H1 (cell line): ENCODE measurements at regions not wholly inside any gene's neighbourhood (a gene's known extent, or its start where the extent isn't known, plus 50 kb on each side); places are given as distances from the start of the nearest gene placed in this dataset.

Experiments used
- CTCF ChIA-PET: fragments of 300-600 bp; sonication (Branson Sonifier 250); formaldehyde crosslinking; loops from one replicate; lab custom pipeline; 2021; ENCODE audit not compliant: partially characterized antibody; lab: Charles Lee
- POLR2A ChIA-PET: fragments of 300-600 bp; sonication (Branson Sonifier 250); formaldehyde crosslinking; loops from one replicate; lab custom pipeline; 2021; ENCODE audit warnings: inconsistent platforms; ENCODE audit not compliant: partially characterized antibody; lab: Charles Lee
- DNase-seq, 2 experiments: peaks; one replicate each; pipeline versions ENCODE4 v3.0.0 to v3.0.0-alpha.2; 2010 to 2022; ENCODE audit warnings: low spot score in 2 of 2, low read depth in 1 of 2, mixed read lengths in 1 of 2
- FAIRE-seq: peaks from 2 replicates; lab custom pipeline; 2011; peaks lifted over from hg19 to GRCh38; lab: Jason Lieb, UNC
- H2AFZ ChIP-seq: 2 replicates; pipeline ENCODE4 v1.8.1; 2012; ENCODE audit warnings: low read length, inconsistent platforms
- H2AK5ac ChIP-seq: 2 replicates; pipeline ENCODE4 v1.6.1; 2013; ENCODE audit warnings: low read depth, low read length
- H2BK120ac ChIP-seq: replicated peaks from 2 replicates; pipeline ENCODE3; 2013; ENCODE audit warnings: low read depth, low read length, inconsistent platforms
- H2BK12ac ChIP-seq: 2 replicates; pipeline ENCODE4 v1.6.1; 2013; ENCODE audit warnings: low read depth, low read length
- H2BK15ac ChIP-seq: 2 replicates; pipeline ENCODE4 v1.6.1; 2013; ENCODE audit warnings: low read length
- H2BK20ac ChIP-seq: 2 replicates; pipeline ENCODE4 v1.6.1; 2013; ENCODE audit warnings: low read length
- H2BK5ac ChIP-seq: 2 replicates; pipeline ENCODE4 v1.6.1; 2013; ENCODE audit warnings: low read depth, low read length
- H3K14ac ChIP-seq: 2 replicates; pipeline ENCODE4 v1.6.1; 2013; ENCODE audit warnings: inconsistent platforms; ENCODE audit not compliant: insufficient read length
- H3K18ac ChIP-seq: 2 replicates; pipeline ENCODE4 v1.6.1; 2013; ENCODE audit warnings: low read length; ENCODE audit errors: extremely low read depth
- H3K23ac ChIP-seq: 2 replicates; pipeline ENCODE4 v1.6.1; 2013; ENCODE audit warnings: inconsistent platforms; ENCODE audit not compliant: insufficient read length
- H3K23me2 ChIP-seq: 2 replicates; pipeline ENCODE4 v1.6.1; 2013; ENCODE audit warnings: low read depth, low read length
- H3K27ac ChIP-seq: 2 replicates; pipeline ENCODE4 v1.6.1; 2011; ENCODE audit warnings: low read depth, low read length, inconsistent platforms
- H3K27me3 ChIP-seq, 4 experiments: replicated peaks in 1 of 4; 1 replicate in 1 of 4; 2 replicates in 3 of 4; pipeline versions ENCODE4 v1.6.1 to v1.8.1; 2011 to 2013; ENCODE audit warnings: low read length in 3 of 4, mild to moderate bottlenecking in 3 of 4, inconsistent platforms in 2 of 4, mixed read lengths in 2 of 4, moderate library complexity in 1 of 4; ENCODE audit not compliant: control insufficient read depth in 3 of 4, insufficient read depth in 3 of 4; ENCODE audit errors: extremely low read depth in 1 of 4
- H3K36me3 ChIP-seq, 4 experiments: 2 replicates each; pipeline versions ENCODE4 v1.6.1 to v1.8.1; 2011 to 2013; ENCODE audit warnings: mild to moderate bottlenecking in 4 of 4, low read length in 3 of 4, moderate library complexity in 2 of 4, control low read depth in 1 of 4, inconsistent platforms in 1 of 4; ENCODE audit not compliant: insufficient read depth in 4 of 4, control insufficient read depth in 2 of 4
- H3K4ac ChIP-seq: replicated peaks from 2 replicates; pipeline ENCODE3; 2013; ENCODE audit warnings: low read length, low read depth, mixed read lengths, inconsistent platforms; ENCODE audit not compliant: insufficient read length
- H3K4me1 ChIP-seq, 4 experiments: replicated peaks in 1 of 4; 1 replicate in 1 of 4; 2 replicates in 3 of 4; pipeline versions ENCODE4 v1.6.1 to v1.8.1; 2011 to 2013; ENCODE audit warnings: low read length in 3 of 4, inconsistent platforms in 2 of 4, mixed read lengths in 1 of 4; ENCODE audit not compliant: insufficient read depth in 4 of 4, control insufficient read depth in 3 of 4
- H3K4me2 ChIP-seq, 2 experiments: 2 replicates each; pipeline versions ENCODE4 v1.6.1 to v1.8.1; 2011 to 2013; ENCODE audit warnings: low read depth in 2 of 2, low read length in 2 of 2, control low read depth in 1 of 2, inconsistent platforms in 1 of 2, mild to moderate bottlenecking in 1 of 2; ENCODE audit not compliant: insufficient read depth in 1 of 2
- H3K4me3 ChIP-seq, 4 experiments: fragments of 200-600, 300-600 bp in 1 of 4; sonication (generic), shearing (Covaris generic), sonication (Bioruptor Twin) in 1 of 4; 2 replicates each; pipeline versions ENCODE4 v1.5.1 to v1.8.1; 2011 to 2016; ENCODE audit warnings: low read length in 4 of 4, low read depth in 3 of 4, control low read depth in 2 of 4, inconsistent platforms in 2 of 4, mild to moderate bottlenecking in 2 of 4, mixed read lengths in 1 of 4, moderate library complexity in 1 of 4; ENCODE audit not compliant: insufficient read depth in 2 of 4; ENCODE audit errors: extremely low read depth in 1 of 4
- H3K56ac ChIP-seq: replicated peaks from 2 replicates; pipeline ENCODE3; 2013; ENCODE audit warnings: low read depth, mild to moderate bottlenecking, mixed read lengths, low read length, inconsistent platforms; ENCODE audit not compliant: insufficient read length
- H3K79me1 ChIP-seq: 2 replicates; pipeline ENCODE4 v1.6.1; 2013; ENCODE audit warnings: low read depth, low read length, control low read depth
- H3K79me2 ChIP-seq, 2 experiments: 2 replicates each; pipeline versions ENCODE4 v1.6.1 to v1.8.1; 2012 to 2013; ENCODE audit warnings: low read length in 2 of 2, mild to moderate bottlenecking in 2 of 2, inconsistent platforms in 1 of 2; ENCODE audit not compliant: insufficient read depth in 2 of 2, control insufficient read depth in 1 of 2
- H3K9ac ChIP-seq, 4 experiments: replicated peaks in 1 of 4; 1 replicate in 1 of 4; 2 replicates in 3 of 4; pipeline versions ENCODE4 v1.6.1 to v1.8.1; 2011 to 2013; ENCODE audit warnings: low read depth in 3 of 4, low read length in 3 of 4, control low read depth in 2 of 4, mild to moderate bottlenecking in 2 of 4, moderate library complexity in 2 of 4, inconsistent platforms in 1 of 4; ENCODE audit errors: extremely low read depth in 1 of 4
- H3K9me3 ChIP-seq, 2 experiments: 2 replicates each; pipeline versions ENCODE4 v1.6.1 to v1.8.1; 2012 to 2013; ENCODE audit warnings: mild to moderate bottlenecking in 2 of 2, moderate library complexity in 2 of 2, control low read depth in 1 of 2, inconsistent platforms in 1 of 2, low read depth in 1 of 2, low read length in 1 of 2, mixed read lengths in 1 of 2; ENCODE audit not compliant: insufficient read depth in 2 of 2
- H4K20me1 ChIP-seq, 2 experiments: replicated peaks in 1 of 2; 2 replicates each; pipeline versions ENCODE3 to v1.8.1; 2011 to 2013; ENCODE audit warnings: inconsistent platforms in 2 of 2, low read length in 2 of 2, mild to moderate bottlenecking in 1 of 2; ENCODE audit not compliant: insufficient read depth in 2 of 2, control insufficient read depth in 1 of 2
- H4K5ac ChIP-seq: 2 replicates; pipeline ENCODE4 v1.6.1; 2013; ENCODE audit warnings: low read length, low read depth, mixed read lengths, inconsistent platforms; ENCODE audit not compliant: insufficient read length
- H4K8ac ChIP-seq: 2 replicates; pipeline ENCODE4 v1.8.0; 2013; ENCODE audit warnings: mild to moderate bottlenecking, moderate library complexity, low read length, inconsistent platforms; ENCODE audit not compliant: insufficient read depth; ENCODE audit errors: extremely low read depth
- H4K91ac ChIP-seq: replicated peaks from 2 replicates; pipeline ENCODE3; 2013; ENCODE audit warnings: low read length, mixed read lengths, inconsistent platforms; ENCODE audit not compliant: insufficient read length
- BACH1 ChIP-seq: IDR thresholded peaks from 2 replicates; pipeline ENCODE4 v1.6.1; 2012; ENCODE audit warnings: low read length, improper control_type of control experiment
- CBX5 ChIP-seq: fragments of 300-800, 300-1000 bp; sonication (generic); IDR thresholded peaks from 2 replicates; pipeline ENCODE4 v1.7.1; 2016; ENCODE audit warnings: antibody characterized with exemption, low read length, low read depth
- CTBP2 ChIP-seq: IDR thresholded peaks from 2 replicates; pipeline ENCODE4 v1.7.0; 2011; ENCODE audit warnings: borderline replicate concordance, mild to moderate bottlenecking, moderate library complexity, mixed read lengths, low read length; ENCODE audit not compliant: insufficient read depth, insufficient read length
- E2F6 ChIP-seq: IDR thresholded peaks from 2 replicates; pipeline ENCODE4 v1.6.1; 2012; ENCODE audit warnings: inconsistent platforms
- MAFK ChIP-seq: IDR thresholded peaks from 2 replicates; pipeline ENCODE4 v1.6.1; 2012; ENCODE audit warnings: low read depth, mild to moderate bottlenecking, improper control_type of control experiment, low read length
- NANOG ChIP-seq: IDR thresholded peaks from 2 replicates; pipeline ENCODE4 v1.6.1; 2011; ENCODE audit warnings: low read length, low read depth, mild to moderate bottlenecking, inconsistent platforms; ENCODE audit not compliant: insufficient read depth, poor library complexity, severe bottlenecking
- SP1 ChIP-seq: IDR thresholded peaks from 2 replicates; pipeline ENCODE4 v1.6.1; 2011; ENCODE audit warnings: low read depth, low read length
- ZNF274 ChIP-seq: IDR thresholded peaks from 2 replicates; pipeline ENCODE4 v1.7.0; 2012; ENCODE audit warnings: low read length, borderline replicate concordance; ENCODE audit errors: extremely low read depth
- WGBS, 2 experiments: shearing (Covaris generic) in 1 of 2; methylation state at CpG; one replicate each; pipeline versions ENCODE4 v1.1.6 to v1.1.7; 2013 to 2015; ENCODE audit warnings: low lambda C conversion rate in 2 of 2, mixed read lengths in 2 of 2, inconsistent platforms in 1 of 2, low coverage in 1 of 2, missing lambda C conversion rate in 1 of 2; ENCODE audit not compliant: insufficient replicate concordance in 2 of 2, insufficient coverage in 1 of 2, insufficient read length in 1 of 2; ENCODE audit errors: extremely low coverage in 1 of 2, missing lambda C conversion rate in 1 of 2; 5-methylcytosine and 5-hydroxymethylcytosine counted together

- H2AFZ ChIP-seq: no peak overlapping the region
- no peak overlapping the region for H2BK20ac ChIP-seq
- no peak overlapping the region for H3K27ac ChIP-seq
- H3K79me1 ChIP-seq: no peaks in the 10 kb centered on the region
- DNase-seq (no peak), FAIRE-seq (no peak)
- no peak overlapping the region for H3K23ac ChIP-seq
- H3K14ac ChIP-seq: no peak overlapping the region
- H3K4me1 ChIP-seq: no peaks in the 10 kb centered on the region
- H2BK5ac ChIP-seq: no peak overlapping the region
- no peaks in the 10 kb centered on the region for H4K20me1 ChIP-seq
- H4K91ac ChIP-seq: no peak overlapping the region
- H2BK12ac ChIP-seq: no peak overlapping the region
- H3K36me3 ChIP-seq: no peaks in the 10 kb centered on the region
- TF ChIP-seq NANOG: no peak
- no peak for TF ChIP-seq CTBP2
- TF ChIP-seq ZNF274: no peak
- no peak for TF ChIP-seq E2F6
- no peak for TF ChIP-seq SP1
- peak; percentile 37; the same call in 1 of the 2 replicates for TF ChIP-seq BACH1
- no peak for TF ChIP-seq CBX5
- TF ChIP-seq MAFK: peak; percentile 15; the same call in 1 of the 2 replicates
- no peak overlapping the region for H3K56ac ChIP-seq
- H3K18ac ChIP-seq: no peak overlapping the region
- WGBS, 2 experiments: 84% methylated on average over 12 of the region's 12 CpGs; no CpG with 5 or more reads in 1 of the 2 experiments
- no peak overlapping the region for H2BK120ac ChIP-seq
- H2AK5ac ChIP-seq: no peak overlapping the region
- H4K8ac ChIP-seq: no peak overlapping the region
- ChIA-PET POLR2A (no interaction called here), CTCF (no interaction called here)
- no peak overlapping the region for H3K4me2 ChIP-seq
- no peaks in the 10 kb centered on the region for H3K23me2 ChIP-seq
- no peaks in the 10 kb centered on the region for H3K27me3 ChIP-seq
- H4K5ac ChIP-seq: no peak overlapping the region
- no peak overlapping the region for H3K4me3 ChIP-seq
- peaks cover 7 to 11% of the 10 kb centered on the region in 2 experiments; a peak in 2 of 4 replicates for H3K9me3 ChIP-seq
- no peak overlapping the region for H3K9ac ChIP-seq
- H2BK15ac ChIP-seq: no peak overlapping the region
- no peak overlapping the region for H3K4ac ChIP-seq
- H3K79me2 ChIP-seq: no peaks in the 10 kb centered on the region
Observed at GRCh38 chr6:169397684-169398083, 144.0 kb upstream of the THBS2 start.
